Fibroblast of skin of left biceps (primary cell): ENCODE measurements at regions not wholly inside any gene's neighbourhood (a gene's known extent, or its start where the extent isn't known, plus 50 kb on each side); places are given as distances from the start of the nearest gene placed in this dataset.
"Not testable (repeated sequence)": the region's sequence is repeated elsewhere in the genome, so short reads cannot be mapped to it uniquely, and the experiment has no call there.

ENCODE experiments used
- DNase-seq, 2 experiments: peaks; one replicate each; pipeline ENCODE4 v3.0.0-alpha.2; 2013; ENCODE audit warnings: low read depth in 2 of 2

GRCh38 chr16:75987323-75987722 is 261.0 kb upstream of the CPHXL start:
- no peak for DNase-seq

GRCh38 chr16:75996491-75996890 is 270.2 kb upstream of the CPHXL start:
- DNase-seq, result no peak

GRCh38 chr16:75997606-75998005 is 271.3 kb upstream of the CPHXL start:
- DNase-seq, result no peak

- DNase-seq, result no peak
Observed at GRCh38 chr16:76007645-76008044, 269.6 kb upstream of the CNTNAP4 start.

- no peak for DNase-seq
Observed at GRCh38 chr16:76023835-76024234, 253.4 kb upstream of the CNTNAP4 start.

- no peak for DNase-seq
Observed at GRCh38 chr16:76035689-76036088, 241.5 kb upstream of the CNTNAP4 start.

- no peak for DNase-seq
Observed at GRCh38 chr16:76038097-76038496, 239.1 kb upstream of the CNTNAP4 start.

- DNase-seq, result no peak
Observed at GRCh38 chr16:76052725-76053124, 224.5 kb upstream of the CNTNAP4 start.

GRCh38 chr16:76059186-76059585 is 218.0 kb upstream of the CNTNAP4 start:
- DNase-seq, result no peak

GRCh38 chr16:76059701-76060100 is 217.5 kb upstream of the CNTNAP4 start:
- DNase-seq, result no peak

GRCh38 chr16:76071690-76072089 is 205.5 kb upstream of the CNTNAP4 start:
- no peak for DNase-seq

- no peak for DNase-seq
Observed at GRCh38 chr16:76081967-76082366, 195.2 kb upstream of the CNTNAP4 start.

- DNase-seq, result no peak
Observed at GRCh38 chr16:76106647-76107046, 170.6 kb upstream of the CNTNAP4 start.

GRCh38 chr16:76108460-76108859 is 168.7 kb upstream of the CNTNAP4 start:
- DNase-seq, result no peak

GRCh38 chr16:76114681-76115080 is 162.5 kb upstream of the CNTNAP4 start:
- peak; percentile 2 to 6 for DNase-seq

- no peak for DNase-seq
Observed at GRCh38 chr16:76118344-76118743, 158.9 kb upstream of the CNTNAP4 start.

GRCh38 chr16:76121636-76122035 is 155.6 kb upstream of the CNTNAP4 start:
- no peak for DNase-seq

- no peak for DNase-seq
Observed at GRCh38 chr16:76123966-76124365, 153.2 kb upstream of the CNTNAP4 start.

GRCh38 chr16:76125871-76126270 is 151.3 kb upstream of the CNTNAP4 start:
- DNase-seq, result no peak

- not testable (repeated sequence) for DNase-seq
Observed at GRCh38 chr16:76138056-76138455, 139.1 kb upstream of the CNTNAP4 start.

- no peak for DNase-seq
Observed at GRCh38 chr16:76157629-76158028, 119.6 kb upstream of the CNTNAP4 start.

- no peak for DNase-seq
Observed at GRCh38 chr16:76162046-76162445, 115.2 kb upstream of the CNTNAP4 start.

- no peak for DNase-seq
Observed at GRCh38 chr16:76164970-76165558, 112.1 kb upstream of the CNTNAP4 start.

- DNase-seq, result no peak
Observed at GRCh38 chr16:76175718-76176117, 101.5 kb upstream of the CNTNAP4 start.
